DMS153 (cell line): ENCODE measurements at regions not wholly inside any gene's neighbourhood (a gene's known extent, or its start where the extent isn't known, plus 50 kb on each side); places are given as distances from the start of the nearest gene placed in this dataset.
A peak's percentile ranks its signal among the peaks of the same experiment; 100 is the strongest.

Experiments
- DNase-seq: peaks from one replicate; lab custom pipeline; 2025; lab: John Stamatoyannopoulos, UW

GRCh38 chr6:148247386-148248063 is 95.1 kb upstream of the SASH1 start:
- no peak for DNase-seq

GRCh38 chr6:148249160-148249559 is 93.5 kb upstream of the SASH1 start:
- no peak for DNase-seq

GRCh38 chr6:148249679-148250375 is 92.8 kb upstream of the SASH1 start:
- DNase-seq = no peak

- DNase-seq = peak; percentile 1
These were observed 91.5 kb upstream of the SASH1 start for GRCh38 chr6:148250975-148251685.

GRCh38 chr6:148251891-148252290 is 90.7 kb upstream of the SASH1 start:
- no peak for DNase-seq

- no peak for DNase-seq
These were observed 84.8 kb upstream of the SASH1 start for GRCh38 chr6:148257810-148258209.

GRCh38 chr6:148258868-148259267 is 83.8 kb upstream of the SASH1 start:
- no peak for DNase-seq

GRCh38 chr6:148261470-148261869 is 81.2 kb upstream of the SASH1 start:
- no peak for DNase-seq

GRCh38 chr6:148263010-148263409 is 79.6 kb upstream of the SASH1 start:
- DNase-seq = no peak

GRCh38 chr6:148263961-148264360 is 78.7 kb upstream of the SASH1 start:
- no peak for DNase-seq

GRCh38 chr6:148265054-148265453 is 77.6 kb upstream of the SASH1 start:
- DNase-seq = no peak

GRCh38 chr6:148269386-148269785 is 73.3 kb upstream of the SASH1 start:
- no peak for DNase-seq

GRCh38 chr6:148271711-148272439 is 70.8 kb upstream of the SASH1 start:
- DNase-seq = no peak

- no peak for DNase-seq
These were observed 70.0 kb upstream of the SASH1 start for GRCh38 chr6:148272597-148272996.

- DNase-seq = no peak
These were observed 68.5 kb upstream of the SASH1 start for GRCh38 chr6:148273962-148274752.

GRCh38 chr6:148274809-148275208 is 67.8 kb upstream of the SASH1 start:
- no peak for DNase-seq

GRCh38 chr6:148285205-148285604 is 57.4 kb upstream of the SASH1 start:
- DNase-seq = no peak

GRCh38 chr6:148286563-148286962 is 56.1 kb upstream of the SASH1 start:
- no peak for DNase-seq

- no peak for DNase-seq
These were observed 54.9 kb upstream of the SASH1 start for GRCh38 chr6:148287623-148288333.

GRCh38 chr6:148288541-148288940 is 54.1 kb upstream of the SASH1 start:
- DNase-seq = no peak

- DNase-seq = no peak
These were observed 53.5 kb upstream of the SASH1 start for GRCh38 chr6:148289153-148289552.
